ENCODE measurements at regions not wholly inside any gene's neighbourhood (a gene's known extent, or its start where the extent isn't known, plus 50 kb on each side); places are given as distances from the start of the nearest gene placed in this dataset.

DNA sequence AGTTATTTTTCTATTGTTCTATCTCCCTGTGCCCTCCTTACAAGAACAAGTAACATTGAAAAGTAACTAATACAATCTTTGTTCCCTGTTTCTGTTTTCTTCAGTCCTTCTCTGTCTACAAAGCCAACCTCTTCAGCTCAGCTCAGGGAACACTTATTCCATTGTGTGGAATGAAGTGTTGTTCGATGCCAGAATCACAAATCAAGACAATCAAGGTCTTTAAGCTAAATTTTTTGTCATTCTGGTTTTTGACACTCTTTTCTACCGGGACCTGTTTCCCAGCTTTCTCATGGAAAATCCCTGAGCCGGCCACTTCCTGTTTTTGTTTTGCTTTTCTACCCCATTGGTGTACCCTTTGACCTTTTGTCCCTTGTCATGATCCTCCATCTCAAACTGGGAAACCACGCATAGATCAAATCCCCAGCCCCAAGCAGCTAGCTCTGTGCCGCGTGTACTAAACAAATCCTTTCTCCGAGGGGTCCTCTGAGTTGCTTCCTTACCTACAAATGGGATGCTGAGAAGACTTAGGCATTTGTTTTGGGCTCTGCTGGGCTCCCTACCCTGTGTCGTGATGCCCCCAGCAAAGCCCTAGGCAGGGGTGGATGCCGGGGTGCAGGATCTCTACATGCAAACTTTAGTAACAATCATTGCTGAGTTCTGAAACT is 141.8 kb downstream of the TOMM20 start:
- Mint-ChIP-seq H3K9me3 (ENCODE audit: unreplicated experiment) (peaks cover 4% of the 10 kb centered on the region), H3K27ac (ENCODE audit: unreplicated experiment) (peak overlapping the region; percentile 99), H3K27me3 (ENCODE audit: unreplicated experiment) (no peaks in the 10 kb centered on the region), H3K4me1 (ENCODE audit: unreplicated experiment) (peaks cover 75% of the 10 kb centered on the region), H3K36me3 (ENCODE audit: unreplicated experiment) (peaks cover 3% of the 10 kb centered on the region), H3K4me3 (ENCODE audit: unreplicated experiment) (peak overlapping the region; percentile 7)
- TF ChIP-seq CTCF (IDR thresholded peaks at IDR 0.05) = no peak
- no peak for DNase-seq (ENCODE audit: extremely low spot score, unreplicated experiment)

DNA sequence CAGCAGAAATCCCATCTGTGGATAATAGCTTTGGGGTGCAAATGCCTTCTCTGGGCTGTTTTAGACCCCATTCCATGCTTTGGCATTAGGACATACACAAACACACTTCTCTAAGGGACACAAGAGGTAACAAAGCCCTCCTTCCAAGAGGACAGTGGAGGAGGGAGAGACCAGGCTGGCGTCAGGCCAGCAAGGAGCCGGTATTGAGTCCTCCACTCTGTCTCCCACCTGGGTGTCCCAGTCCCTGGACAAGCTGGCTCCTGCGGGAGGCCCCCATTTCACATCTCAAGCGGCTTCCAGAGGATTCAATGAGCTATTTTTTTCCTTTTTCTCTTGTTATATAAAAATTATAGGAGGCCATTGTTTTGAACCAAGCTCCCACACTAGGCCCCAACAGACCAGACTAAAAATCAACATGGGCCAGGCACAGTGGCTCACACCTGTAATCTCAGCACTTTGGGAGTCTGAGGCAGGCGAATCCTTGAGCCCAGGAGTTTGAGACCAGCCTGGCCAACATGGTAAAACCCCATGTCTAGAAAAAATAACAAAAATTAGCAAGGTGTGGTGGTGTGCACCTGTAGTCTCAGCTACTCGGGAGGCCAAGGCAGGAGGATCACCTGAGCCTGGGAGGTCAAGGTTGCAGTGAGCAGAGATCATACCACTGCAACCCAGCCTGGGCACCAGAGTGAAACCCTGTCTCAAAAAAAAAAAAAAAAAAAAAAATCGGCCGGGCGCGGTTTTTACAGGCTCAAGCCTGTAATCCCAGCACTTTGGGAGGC is 142.9 kb downstream of the TOMM20 start:
- Mint-ChIP-seq H3K36me3 (ENCODE audit: unreplicated experiment) (peaks cover 3% of the 10 kb centered on the region), H3K27me3 (ENCODE audit: unreplicated experiment) (no peaks in the 10 kb centered on the region), H3K4me1 (ENCODE audit: unreplicated experiment) (peaks cover 83% of the 10 kb centered on the region), H3K9me3 (ENCODE audit: unreplicated experiment) (peaks cover 4% of the 10 kb centered on the region), H3K4me3 (ENCODE audit: unreplicated experiment) (no peak overlapping the region), H3K27ac (ENCODE audit: unreplicated experiment) (peak overlapping the region; percentile 99)
- no peak for DNase-seq (ENCODE audit: extremely low spot score, unreplicated experiment)
- TF ChIP-seq CTCF (IDR thresholded peaks at IDR 0.05) = no peak

DNA sequence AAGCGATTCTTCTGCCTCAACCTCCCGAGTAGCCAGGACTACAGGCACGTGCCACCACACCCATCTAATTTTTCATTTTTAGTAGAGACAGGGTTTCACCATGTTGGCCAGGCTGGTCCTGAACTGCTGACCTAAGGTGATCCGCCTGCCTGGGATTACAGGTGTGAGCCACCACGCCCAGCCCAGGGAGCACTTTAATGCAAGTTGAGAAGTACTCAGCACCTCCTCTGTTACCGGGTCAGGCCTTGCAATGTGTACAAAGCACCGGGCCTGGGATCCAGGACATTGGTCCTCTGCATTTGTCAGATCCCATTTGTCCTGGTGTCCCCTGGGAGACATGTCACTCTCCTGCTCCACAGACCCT is 143.6 kb downstream of the TOMM20 start:
- no peaks in the 10 kb centered on the region for H3K27me3 Mint-ChIP-seq (ENCODE audit: unreplicated experiment)
- DNase-seq (ENCODE audit: extremely low spot score, unreplicated experiment) = no peak
- peak overlapping the region; percentile 99 for H3K27ac Mint-ChIP-seq (ENCODE audit: unreplicated experiment)
- peaks cover 3% of the 10 kb centered on the region for H3K36me3 Mint-ChIP-seq (ENCODE audit: unreplicated experiment)
- H3K4me1 Mint-ChIP-seq (ENCODE audit: unreplicated experiment) = peaks cover 83% of the 10 kb centered on the region
- H3K9me3 Mint-ChIP-seq (ENCODE audit: unreplicated experiment) = peaks cover 4% of the 10 kb centered on the region
- H3K4me3 Mint-ChIP-seq (ENCODE audit: unreplicated experiment) = no peak overlapping the region
- TF ChIP-seq CTCF (IDR thresholded peaks at IDR 0.05) = no peak

DNA sequence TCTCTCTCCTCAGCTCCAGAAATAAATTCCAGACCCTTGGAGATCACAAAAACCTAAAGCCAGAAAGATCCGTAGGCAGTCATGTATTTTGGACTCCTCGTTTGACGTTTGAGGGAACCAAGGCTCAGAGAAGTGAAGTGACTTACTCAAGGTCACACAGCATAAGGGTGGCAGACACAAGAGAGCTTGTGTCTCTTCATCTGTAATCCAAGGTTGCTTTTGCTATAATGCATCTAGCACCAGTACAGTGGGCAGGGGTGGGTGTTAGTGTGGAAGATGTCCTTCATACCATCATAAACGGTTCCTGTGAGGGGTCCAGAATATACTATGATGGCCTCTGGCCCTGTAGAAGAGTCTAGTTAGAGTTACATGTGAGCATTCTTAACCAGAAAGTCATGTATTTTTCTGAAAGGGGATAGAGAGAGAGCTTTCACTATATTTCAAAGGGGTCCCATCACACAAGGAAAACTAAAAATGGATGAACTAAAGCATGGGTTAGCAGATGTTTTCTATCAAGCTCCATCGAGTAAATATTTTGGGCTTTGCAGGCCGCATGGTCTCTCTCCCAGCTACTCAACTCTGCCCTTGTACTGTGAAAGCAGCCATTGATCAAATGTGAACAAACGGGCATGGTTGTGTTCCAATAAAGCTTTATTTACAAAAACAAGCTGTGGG is 144.9 kb downstream of the TOMM20 start:
- Mint-ChIP-seq H3K4me1 (ENCODE audit: unreplicated experiment) (peaks cover 88% of the 10 kb centered on the region), H3K27ac (ENCODE audit: unreplicated experiment) (peak overlapping the region; percentile 99), H3K4me3 (ENCODE audit: unreplicated experiment) (no peak overlapping the region), H3K9me3 (ENCODE audit: unreplicated experiment) (peaks cover 4% of the 10 kb centered on the region), H3K36me3 (ENCODE audit: unreplicated experiment) (peaks cover 3% of the 10 kb centered on the region), H3K27me3 (ENCODE audit: unreplicated experiment) (no peaks in the 10 kb centered on the region)
- TF ChIP-seq CTCF (IDR thresholded peaks at IDR 0.05) = no peak
- no peak for DNase-seq (ENCODE audit: extremely low spot score, unreplicated experiment)

GRCh38 chr1:234981758-234982157 is 146.9 kb downstream of the TOMM20 start:
- no peak for DNase-seq (ENCODE audit: extremely low spot score, unreplicated experiment)
- no peak overlapping the region for H3K4me3 Mint-ChIP-seq (ENCODE audit: unreplicated experiment)
- H3K4me1 Mint-ChIP-seq (ENCODE audit: unreplicated experiment) = peaks cover 78% of the 10 kb centered on the region
- TF ChIP-seq CTCF (IDR thresholded peaks at IDR 0.05) = no peak
- H3K36me3 Mint-ChIP-seq (ENCODE audit: unreplicated experiment) = peaks cover 3% of the 10 kb centered on the region
- H3K9me3 Mint-ChIP-seq (ENCODE audit: unreplicated experiment) = peaks cover 4% of the 10 kb centered on the region
- no peaks in the 10 kb centered on the region for H3K27me3 Mint-ChIP-seq (ENCODE audit: unreplicated experiment)
- H3K27ac Mint-ChIP-seq (ENCODE audit: unreplicated experiment) = peak overlapping the region; percentile 96

All from osteocyte (in vitro differentiated cells).